ENCODE measurements at regions not wholly inside any gene's neighbourhood (a gene's known extent, or its start where the extent isn't known, plus 50 kb on each side); places are given as distances from the start of the nearest gene placed in this dataset.
A peak's percentile ranks its signal among the peaks of the same experiment; 100 is the strongest.

DNA sequence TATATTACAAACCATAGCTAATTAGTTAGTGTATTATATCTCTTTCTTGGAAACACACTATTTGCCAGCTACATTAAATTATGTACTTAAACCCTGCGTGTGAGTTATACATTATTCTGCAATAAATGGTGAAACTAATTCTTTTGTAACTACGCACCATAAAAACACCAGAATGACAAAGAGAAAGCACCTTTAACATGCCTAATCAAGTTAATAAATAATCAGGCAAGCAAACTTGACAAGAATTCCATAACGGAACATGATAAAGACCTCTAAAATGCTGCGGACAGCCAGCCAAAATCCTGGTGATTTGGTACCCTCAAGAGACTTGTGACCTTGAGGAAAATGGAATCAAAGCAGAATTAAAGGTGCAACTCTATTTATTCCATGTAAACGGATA is 375.3 kb upstream of the KITLG start:
- Histone ChIP-seq H3K27me3 (ENCODE audit: control insufficient read depth in 3 of 3, insufficient read depth in 3 of 3, low read depth in 1 of 3, low read length in 3 of 3) (no peaks in the 10 kb centered on the region), H3K4ac (ENCODE audit: low read length) (no peak overlapping the region), H2BK120ac (ENCODE audit: low read depth, low read length) (no peak overlapping the region), H3K27ac (replicated peaks; ENCODE audit: low read length) (no peak overlapping the region), H3K4me2 (ENCODE audit: insufficient read depth, low read length, poor library complexity, severe bottlenecking) (no peak overlapping the region), H4K91ac (ENCODE audit: low read depth, low read length, poor library complexity) (no peak overlapping the region), H3K4me1 (ENCODE audit: control insufficient read depth in 2 of 2, insufficient read depth in 1 of 2, low read depth in 1 of 2, low read length in 2 of 2) (peaks cover 14 to 21% of the 10 kb centered on the region in 2 donors), H3K9ac (ENCODE audit: low read depth, low read length, poor library complexity) (no peak overlapping the region), H2AFZ (ENCODE audit: low read length) (no peak overlapping the region), H3K9me3 (replicated peaks in 1 of 2; ENCODE audit: control insufficient read depth in 2 of 2, insufficient read depth in 1 of 2, low read depth in 1 of 2, low read length in 2 of 2) (no peaks in the 10 kb centered on the region), H2BK12ac (ENCODE audit: low read length) (no peak overlapping the region), H2BK5ac (ENCODE audit: low read length) (no peak overlapping the region), H3K23ac (ENCODE audit: low read depth, low read length, poor library complexity) (no peak overlapping the region), H2BK15ac (ENCODE audit: low read length) (no peak overlapping the region), H3K4me3 (ENCODE audit: low read length in 2 of 2) (no peak overlapping the region), H3K79me1 (ENCODE audit: low read depth, low read length) (no peaks in the 10 kb centered on the region), H3K14ac (ENCODE audit: low read length) (no peak overlapping the region), H4K8ac (ENCODE audit: low read depth, low read length) (no peak overlapping the region), H3K36me3 (replicated peaks in 1 of 2; ENCODE audit: control insufficient read depth in 2 of 2, insufficient read depth in 2 of 2, low read length in 2 of 2) (no peaks in the 10 kb centered on the region), H3K18ac (ENCODE audit: low read length) (no peak overlapping the region), H2AK5ac (ENCODE audit: low read depth, low read length) (no peak overlapping the region)
- WGBS, 2 donors (ENCODE audit: extremely low coverage in 2 of 2, insufficient read length in 2 of 2, insufficient replicate concordance in 1 of 2) = no CpG with 5 or more reads among the region's 5 CpGs
- no peak for DNase-seq (ENCODE audit: low spot score)

DNA sequence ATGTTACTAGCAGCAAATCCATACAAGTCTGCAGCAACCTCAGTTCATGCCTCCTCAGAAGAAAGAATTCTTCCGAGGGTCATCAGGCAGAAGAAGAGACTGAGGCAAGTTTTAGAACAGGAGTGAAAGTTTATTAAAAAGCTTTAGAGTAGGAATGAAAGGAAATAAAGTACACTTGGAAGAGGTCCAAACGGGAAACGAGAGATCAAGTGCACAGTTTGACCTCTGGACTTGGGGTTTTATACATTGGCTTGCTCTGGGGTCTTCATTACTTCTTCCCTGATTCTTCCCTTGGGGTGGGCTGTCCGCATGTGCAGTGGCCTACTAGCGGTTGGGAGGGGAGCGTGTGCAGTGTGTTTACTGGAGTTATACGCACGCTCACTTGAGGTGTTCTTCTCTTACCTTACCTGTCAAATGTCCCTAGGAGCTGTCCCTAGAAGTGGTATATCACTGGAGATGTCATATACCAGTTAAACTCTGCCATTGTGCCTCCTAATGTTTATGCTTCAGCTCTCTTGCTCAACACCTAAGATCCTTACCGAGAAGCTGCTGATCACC is 372.8 kb upstream of the KITLG start:
- Histone ChIP-seq H2BK12ac (ENCODE audit: low read length) (peak overlapping the region; percentile 30), H3K27ac (replicated peaks; ENCODE audit: low read length) (no peak overlapping the region), H3K27me3 (ENCODE audit: control insufficient read depth in 3 of 3, insufficient read depth in 3 of 3, low read depth in 1 of 3, low read length in 3 of 3) (no peaks in the 10 kb centered on the region), H2AFZ (ENCODE audit: low read length) (no peak overlapping the region), H2BK5ac (ENCODE audit: low read length) (no peak overlapping the region), H4K91ac (ENCODE audit: low read depth, low read length, poor library complexity) (no peak overlapping the region), H3K4me3 (ENCODE audit: low read length in 2 of 2) (no peak overlapping the region), H3K36me3 (replicated peaks in 1 of 2; ENCODE audit: control insufficient read depth in 2 of 2, insufficient read depth in 2 of 2, low read length in 2 of 2) (no peaks in the 10 kb centered on the region), H3K18ac (ENCODE audit: low read length) (no peak overlapping the region), H3K9ac (ENCODE audit: low read depth, low read length, poor library complexity) (no peak overlapping the region), H2BK15ac (ENCODE audit: low read length) (no peak overlapping the region), H3K4ac (ENCODE audit: low read length) (no peak overlapping the region), H3K79me1 (ENCODE audit: low read depth, low read length) (no peaks in the 10 kb centered on the region), H2BK120ac (ENCODE audit: low read depth, low read length) (no peak overlapping the region), H3K14ac (ENCODE audit: low read length) (no peak overlapping the region), H3K4me1 (ENCODE audit: control insufficient read depth in 2 of 2, insufficient read depth in 1 of 2, low read depth in 1 of 2, low read length in 2 of 2) (peaks cover 10 to 12% of the 10 kb centered on the region in 2 donors), H4K8ac (ENCODE audit: low read depth, low read length) (no peak overlapping the region), H3K9me3 (replicated peaks in 1 of 2; ENCODE audit: control insufficient read depth in 2 of 2, insufficient read depth in 1 of 2, low read depth in 1 of 2, low read length in 2 of 2) (no peaks in the 10 kb centered on the region), H2AK5ac (ENCODE audit: low read depth, low read length) (no peak overlapping the region), H3K23ac (ENCODE audit: low read depth, low read length, poor library complexity) (no peak overlapping the region), H3K4me2 (ENCODE audit: insufficient read depth, low read length, poor library complexity, severe bottlenecking) (no peak overlapping the region)
- no CpG with 5 or more reads among the region's 9 CpGs for WGBS, 2 donors (ENCODE audit: extremely low coverage in 2 of 2, insufficient read length in 2 of 2, insufficient replicate concordance in 1 of 2)
- no peak for DNase-seq (ENCODE audit: low spot score)

DNA sequence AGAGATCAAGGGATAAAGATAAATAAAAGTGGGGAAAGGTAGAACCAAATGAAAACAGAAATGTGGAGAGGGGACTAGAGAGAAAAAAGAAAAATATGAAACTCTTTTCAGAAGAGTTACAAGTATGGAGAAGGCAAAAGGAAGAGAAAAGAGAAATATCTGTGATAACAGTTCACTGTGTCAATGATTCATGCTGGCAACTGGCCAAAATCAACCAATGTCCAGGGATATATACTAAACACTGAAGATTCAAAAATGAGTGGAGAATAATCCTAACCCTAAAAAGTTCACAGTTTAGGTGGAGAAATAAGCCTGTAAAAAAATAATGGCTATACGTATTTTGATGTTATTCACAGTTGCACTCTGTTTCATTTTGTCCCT is 372.3 kb upstream of the KITLG start:
- no peak overlapping the region for H4K91ac ChIP-seq (ENCODE audit: low read depth, low read length, poor library complexity)
- no peak overlapping the region for H3K23ac ChIP-seq (ENCODE audit: low read depth, low read length, poor library complexity)
- no peak overlapping the region for H3K18ac ChIP-seq (ENCODE audit: low read length)
- no peaks in the 10 kb centered on the region for H3K79me1 ChIP-seq (ENCODE audit: low read depth, low read length)
- H3K27me3 ChIP-seq (ENCODE audit: control insufficient read depth in 3 of 3, insufficient read depth in 3 of 3, low read depth in 1 of 3, low read length in 3 of 3) = no peaks in the 10 kb centered on the region
- no peak overlapping the region for H4K8ac ChIP-seq (ENCODE audit: low read depth, low read length)
- no peak overlapping the region for H2BK120ac ChIP-seq (ENCODE audit: low read depth, low read length)
- H3K14ac ChIP-seq (ENCODE audit: low read length) = no peak overlapping the region
- no peak overlapping the region for H2AFZ ChIP-seq (ENCODE audit: low read length)
- H3K4me3 ChIP-seq (ENCODE audit: low read length in 2 of 2) = no peak overlapping the region
- no peak overlapping the region for H3K4ac ChIP-seq (ENCODE audit: low read length)
- WGBS, 2 donors (ENCODE audit: extremely low coverage in 2 of 2, insufficient read length in 2 of 2, insufficient replicate concordance in 1 of 2) = no CpG with 5 or more reads among the region's 1 CpG
- no peak overlapping the region for H3K4me2 ChIP-seq (ENCODE audit: insufficient read depth, low read length, poor library complexity, severe bottlenecking)
- DNase-seq (ENCODE audit: low spot score) = no peak
- no peak overlapping the region for H3K9ac ChIP-seq (ENCODE audit: low read depth, low read length, poor library complexity)
- H3K27ac ChIP-seq (replicated peaks; ENCODE audit: low read length) = no peak overlapping the region
- peaks cover 8 to 12% of the 10 kb centered on the region in 2 donors for H3K4me1 ChIP-seq (ENCODE audit: control insufficient read depth in 2 of 2, insufficient read depth in 1 of 2, low read depth in 1 of 2, low read length in 2 of 2)
- H2BK15ac ChIP-seq (ENCODE audit: low read length) = no peak overlapping the region
- no peaks in the 10 kb centered on the region for H3K36me3 ChIP-seq (replicated peaks in 1 of 2; ENCODE audit: control insufficient read depth in 2 of 2, insufficient read depth in 2 of 2, low read length in 2 of 2)
- H3K9me3 ChIP-seq (replicated peaks in 1 of 2; ENCODE audit: control insufficient read depth in 2 of 2, insufficient read depth in 1 of 2, low read depth in 1 of 2, low read length in 2 of 2) = no peaks in the 10 kb centered on the region
- H2BK5ac ChIP-seq (ENCODE audit: low read length) = no peak overlapping the region
- H2BK12ac ChIP-seq (ENCODE audit: low read length) = no peak overlapping the region
- H2AK5ac ChIP-seq (ENCODE audit: low read depth, low read length) = no peak overlapping the region

DNA sequence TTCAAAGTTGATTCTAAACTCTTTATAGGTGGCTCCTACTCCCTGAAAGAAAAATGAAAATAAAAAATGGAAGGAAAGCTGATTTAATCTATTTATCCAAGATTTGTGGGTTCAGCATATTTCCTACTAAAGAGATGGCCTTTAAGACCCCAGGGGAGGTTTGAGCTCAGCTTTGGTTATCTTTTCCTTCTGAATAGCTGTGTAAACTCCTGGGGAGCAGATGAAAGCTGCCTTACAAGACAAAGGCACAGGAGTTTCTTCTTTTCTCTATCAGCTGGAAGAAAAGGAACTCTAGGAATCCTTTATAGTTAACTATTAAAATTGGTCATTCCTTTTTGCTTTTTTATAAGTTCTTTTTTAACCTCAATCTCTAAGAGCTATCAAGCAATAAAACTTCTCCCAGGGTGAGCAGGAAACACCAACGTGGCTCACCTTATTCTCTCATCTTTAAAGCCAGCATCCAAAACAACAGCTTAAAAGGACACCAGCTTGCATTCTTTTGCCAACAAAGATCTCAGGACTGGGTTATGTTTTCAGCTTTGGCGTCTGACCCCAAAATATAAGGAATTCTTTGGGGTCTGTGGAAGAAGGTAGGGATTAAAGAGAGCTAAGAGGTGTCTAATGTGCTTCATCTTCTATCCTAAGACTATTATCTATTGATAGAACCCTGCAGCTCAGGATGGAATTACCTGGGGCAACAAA is 371.7 kb upstream of the KITLG start:
- peak; percentile 24 for DNase-seq (ENCODE audit: low spot score)
- H3K79me1 ChIP-seq (ENCODE audit: low read depth, low read length) = no peaks in the 10 kb centered on the region

More for the DNA sequence above, 371.7 kb upstream of the KITLG start:
- H3K23ac ChIP-seq (ENCODE audit: low read depth, low read length, poor library complexity) = no peak overlapping the region
- no peaks in the 10 kb centered on the region for H3K36me3 ChIP-seq (replicated peaks in 1 of 2; ENCODE audit: control insufficient read depth in 2 of 2, insufficient read depth in 2 of 2, low read length in 2 of 2)
- no peak overlapping the region for H3K4me3 ChIP-seq (ENCODE audit: low read length in 2 of 2)
- H3K27ac ChIP-seq (replicated peaks; ENCODE audit: low read length) = no peak overlapping the region
- H2AFZ ChIP-seq (ENCODE audit: low read length) = no peak overlapping the region
- H3K4ac ChIP-seq (ENCODE audit: low read length) = no peak overlapping the region
- H3K14ac ChIP-seq (ENCODE audit: low read length) = no peak overlapping the region
- no peak overlapping the region for H4K91ac ChIP-seq (ENCODE audit: low read depth, low read length, poor library complexity)
- H3K27me3 ChIP-seq (ENCODE audit: control insufficient read depth in 3 of 3, insufficient read depth in 3 of 3, low read depth in 1 of 3, low read length in 3 of 3) = no peaks in the 10 kb centered on the region
- H2BK12ac ChIP-seq (ENCODE audit: low read length) = no peak overlapping the region
- no peak overlapping the region for H4K8ac ChIP-seq (ENCODE audit: low read depth, low read length)
- H3K4me2 ChIP-seq (ENCODE audit: insufficient read depth, low read length, poor library complexity, severe bottlenecking) = no peak overlapping the region
- no peak overlapping the region for H2BK5ac ChIP-seq (ENCODE audit: low read length)
- no peak overlapping the region for H2BK15ac ChIP-seq (ENCODE audit: low read length)
- H2BK120ac ChIP-seq (ENCODE audit: low read depth, low read length) = no peak overlapping the region
- H2AK5ac ChIP-seq (ENCODE audit: low read depth, low read length) = no peak overlapping the region
- H3K18ac ChIP-seq (ENCODE audit: low read length) = no peak overlapping the region
- no CpG with 5 or more reads among the region's 2 CpGs for WGBS, 2 donors (ENCODE audit: extremely low coverage in 2 of 2, insufficient read length in 2 of 2, insufficient replicate concordance in 1 of 2)
- no peaks in the 10 kb centered on the region for H3K9me3 ChIP-seq (replicated peaks in 1 of 2; ENCODE audit: control insufficient read depth in 2 of 2, insufficient read depth in 1 of 2, low read depth in 1 of 2, low read length in 2 of 2)
- peaks cover 8 to 12% of the 10 kb centered on the region in 2 donors for H3K4me1 ChIP-seq (ENCODE audit: control insufficient read depth in 2 of 2, insufficient read depth in 1 of 2, low read depth in 1 of 2, low read length in 2 of 2)
- no peak overlapping the region for H3K9ac ChIP-seq (ENCODE audit: low read depth, low read length, poor library complexity)

Data from neuronal stem cell (in vitro differentiated cells).